Smooth muscle cell (in vitro differentiated cells): ENCODE measurements at regions not wholly inside any gene's neighbourhood (a gene's known extent, or its start where the extent isn't known, plus 50 kb on each side); places are given as distances from the start of the nearest gene placed in this dataset.

Source experiments
- DNase-seq: peaks from one replicate; lab custom pipeline; 2025; ENCODE audit not compliant: unreplicated experiment; lab: John Stamatoyannopoulos, UW
- H2AFZ ChIP-seq: fragments of 200-600 bp; sonication (generic); 2 replicates; pipeline ENCODE4 v1.6.0; 2016; ENCODE audit warnings: antibody characterized with exemption, low read depth, mild to moderate bottlenecking
- H3F3A ChIP-seq: fragments of 200-600 bp; sonication (generic); 2 replicates; pipeline ENCODE4 v1.6.0; 2017; ENCODE audit warnings: antibody characterized with exemption, low read depth
- H3K27ac ChIP-seq: fragments of 200-600 bp; sonication (generic); 2 replicates; pipeline ENCODE4 v1.5.1; 2016; ENCODE audit warnings: low read depth, mild to moderate bottlenecking
- H3K27me3 ChIP-seq: fragments of 200-600 bp; sonication (generic); 2 replicates; pipeline ENCODE4 v1.6.1; 2016; ENCODE audit warnings: low read depth, mild to moderate bottlenecking
- H3K36me3 ChIP-seq: fragments of 200-600 bp; sonication (generic); 2 replicates; pipeline ENCODE4 v1.5.1; 2016; ENCODE audit warnings: low read depth
- H3K4me1 ChIP-seq: fragments of 200-600 bp; sonication (generic); 2 replicates; pipeline ENCODE4 v1.5.1; 2016; ENCODE audit warnings: low read depth
- H3K4me2 ChIP-seq: fragments of 200-600 bp; sonication (generic); 2 replicates; pipeline ENCODE4 v1.6.0; 2016; ENCODE audit warnings: mild to moderate bottlenecking
- H3K4me3 ChIP-seq: fragments of 200-600 bp; sonication (generic); 2 replicates; pipeline ENCODE4 v1.5.1; 2016; ENCODE audit warnings: mild to moderate bottlenecking
- H3K79me2 ChIP-seq: fragments of 200-600 bp; sonication (generic); 2 replicates; pipeline ENCODE4 v1.6.0; 2016; ENCODE audit warnings: low read depth, mild to moderate bottlenecking
- H3K9ac ChIP-seq: fragments of 200-600 bp; sonication (generic); 2 replicates; pipeline ENCODE4 v1.6.0; 2016; ENCODE audit warnings: low read depth
- H3K9me3 ChIP-seq: fragments of 200-600 bp; sonication (generic); replicated peaks from 2 replicates; pipeline ENCODE4 v1.5.1; 2016; ENCODE audit warnings: low read depth
- H4K20me1 ChIP-seq: fragments of 200-600 bp; sonication (generic); 2 replicates; pipeline ENCODE4 v1.6.0; 2016; ENCODE audit warnings: low read depth
- CTCF ChIP-seq: fragments of 200-600 bp; sonication (generic); IDR thresholded peaks from 2 replicates; pipeline ENCODE4 v1.5.1; 2017; ENCODE audit warnings: borderline replicate concordance, mild to moderate bottlenecking, antibody characterized with exemption; ENCODE audit not compliant: insufficient read depth, poor library complexity, severe bottlenecking
- WGBS: methylation state at CpG from one replicate; pipeline ENCODE4 v1.1.7; 2016; ENCODE audit warnings: low lambda C conversion rate; 5-methylcytosine and 5-hydroxymethylcytosine counted together

GRCh38 chr4:187069398-187069797 is 345.7 kb upstream of the FAT1 start:
- 84% methylated on average over 10 of the region's 10 CpGs for WGBS
- Histone ChIP-seq H3K4me1 (peaks cover 2% of the 10 kb centered on the region), H3K79me2 (no peaks in the 10 kb centered on the region), H4K20me1 (no peaks in the 10 kb centered on the region), H3K9me3 (no peaks in the 10 kb centered on the region), H3K4me2 (no peak overlapping the region), H3K9ac (no peak overlapping the region), H3F3A (no peaks in the 10 kb centered on the region), H3K36me3 (no peaks in the 10 kb centered on the region), H2AFZ (no peak overlapping the region), H3K27me3 (peaks cover 17% of the 10 kb centered on the region), H3K4me3 (no peak overlapping the region), H3K27ac (no peak overlapping the region)
- no peak for TF ChIP-seq CTCF
- DNase-seq, result no peak

DNA sequence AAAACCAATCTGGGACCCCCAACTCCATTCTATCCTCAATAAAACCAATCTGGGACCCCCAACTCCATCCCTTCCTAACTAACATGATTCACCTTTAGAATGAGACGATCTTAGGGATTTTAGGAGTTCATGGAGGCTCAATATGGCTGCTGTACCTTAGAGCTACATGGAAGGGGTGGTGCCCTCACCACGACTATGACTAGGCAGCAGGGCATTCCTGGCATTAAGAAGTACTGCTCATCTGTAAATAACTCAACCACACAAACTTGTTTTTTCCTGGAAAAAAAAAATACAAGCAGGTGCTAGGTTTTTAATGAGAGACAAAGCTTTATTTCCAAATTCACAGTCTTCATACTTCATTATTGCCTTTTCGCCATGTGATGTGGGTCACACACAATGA is 346.5 kb upstream of the FAT1 start:
- H3K4me2 ChIP-seq, result no peak overlapping the region
- no peaks in the 10 kb centered on the region for H3K36me3 ChIP-seq
- H3K4me1 ChIP-seq, result peaks cover 2% of the 10 kb centered on the region
- H3K27ac ChIP-seq, result no peak overlapping the region
- H3F3A ChIP-seq, result no peaks in the 10 kb centered on the region
- no peak overlapping the region for H3K9ac ChIP-seq
- TF ChIP-seq CTCF, result no peak
- WGBS, result 94% methylated on average over 3 of the region's 3 CpGs
- peaks cover 17% of the 10 kb centered on the region for H3K27me3 ChIP-seq
- H3K9me3 ChIP-seq, result no peaks in the 10 kb centered on the region
- DNase-seq, result no peak
- H3K79me2 ChIP-seq, result no peaks in the 10 kb centered on the region
- no peaks in the 10 kb centered on the region for H4K20me1 ChIP-seq
- no peak overlapping the region for H2AFZ ChIP-seq
- no peak overlapping the region for H3K4me3 ChIP-seq

GRCh38 chr4:187070740-187071139 is 347.1 kb upstream of the FAT1 start:
- no peak for TF ChIP-seq CTCF
- Histone ChIP-seq H2AFZ (no peak overlapping the region), H3K9ac (no peak overlapping the region), H3K27ac (no peak overlapping the region), H3K79me2 (no peaks in the 10 kb centered on the region), H3K4me2 (no peak overlapping the region), H3K9me3 (no peaks in the 10 kb centered on the region), H3K4me3 (no peak overlapping the region), H3K4me1 (peaks cover 2% of the 10 kb centered on the region), H3F3A (no peaks in the 10 kb centered on the region), H4K20me1 (no peaks in the 10 kb centered on the region), H3K36me3 (no peaks in the 10 kb centered on the region), H3K27me3 (peaks cover 17% of the 10 kb centered on the region)
- DNase-seq, result no peak
- WGBS, result 35% methylated on average over 1 of the region's 1 CpG

- no peak overlapping the region for H3K9ac ChIP-seq
- H3K27ac ChIP-seq, result no peak overlapping the region
- H3K4me1 ChIP-seq, result peaks cover 2% of the 10 kb centered on the region
- no peak for DNase-seq
- H3K4me3 ChIP-seq, result no peak overlapping the region
- H3K9me3 ChIP-seq, result no peaks in the 10 kb centered on the region
- peak overlapping the region; percentile 22 for H2AFZ ChIP-seq
- H4K20me1 ChIP-seq, result no peaks in the 10 kb centered on the region
- TF ChIP-seq CTCF, result no peak
- no peaks in the 10 kb centered on the region for H3K36me3 ChIP-seq
- 41% methylated on average over 11 of the region's 11 CpGs for WGBS
- peak overlapping the region; percentile 62 for H3K4me2 ChIP-seq
- H3F3A ChIP-seq, result no peaks in the 10 kb centered on the region
- H3K79me2 ChIP-seq, result no peaks in the 10 kb centered on the region
- H3K27me3 ChIP-seq, result peaks cover 20% of the 10 kb centered on the region
These were observed 348.4 kb upstream of the FAT1 start for GRCh38 chr4:187071946-187072600.
